Right lobe of liver (tissue), 4 donors: ENCODE measurements at regions not wholly inside any gene's neighbourhood (a gene's known extent, or its start where the extent isn't known, plus 50 kb on each side); places are given as distances from the start of the nearest gene placed in this dataset.

Experiments used
- POLR2A ChIP-seq: fragments of 450-650 bp; IDR thresholded peaks from one replicate; pipeline ENCODE4 v1.6.1; 2017; ENCODE audit warnings: antibody characterized with exemption, mild to moderate bottlenecking
- TF ChIP-seq, protein P1 (sequence below), 4 donors: fragments of 200-600 bp in 3 of 4; fragments of 450-650 bp in 1 of 4; IDR thresholded peaks; one replicate each; pipeline versions ENCODE4 v1.5.1 to v1.8.0; 2016 to 2022; ENCODE audit warnings: antibody characterized with exemption in 4 of 4, mild to moderate bottlenecking in 2 of 4
- donor health status: DM: no; HTN: no; CAD: no.
- donor health status: DM: no; HTN: no; CAD: no.
- donor health status: DM: no; HTN: yes; CAD: no.

DNA sequence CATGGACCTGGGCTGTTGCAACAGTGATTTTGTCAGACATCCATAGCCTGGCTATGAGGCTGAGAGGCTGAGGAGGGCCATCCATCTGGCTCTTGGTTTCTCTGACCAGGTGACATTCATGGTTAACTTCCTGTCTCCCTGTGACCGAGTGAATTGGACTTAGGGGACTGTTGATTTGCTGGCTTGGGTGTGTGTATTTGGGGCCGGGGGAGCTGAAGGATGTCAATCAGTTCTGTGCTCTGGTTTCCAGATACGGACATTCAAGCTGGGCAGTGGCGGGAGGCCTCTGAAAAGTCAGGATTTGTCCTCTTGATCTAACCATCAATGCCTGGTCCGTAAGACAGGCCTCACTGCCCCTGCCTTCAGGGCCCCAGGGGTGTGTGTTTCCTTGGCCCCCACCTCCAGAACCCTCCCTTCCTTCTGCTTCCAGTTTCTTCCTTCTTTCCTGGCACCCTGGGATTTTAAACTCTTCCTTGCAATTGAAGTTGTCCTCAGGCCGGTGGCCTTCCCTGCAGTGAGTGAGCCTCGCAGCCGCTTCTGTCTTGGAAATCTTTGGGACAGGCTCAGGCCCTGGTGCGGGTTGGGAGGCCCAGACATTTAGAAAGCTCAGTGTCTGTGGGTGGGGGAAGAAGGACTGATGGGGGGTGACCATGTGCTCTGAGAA is 54.7 kb upstream of the HAAO start:
- TF ChIP-seq, protein P1, sequence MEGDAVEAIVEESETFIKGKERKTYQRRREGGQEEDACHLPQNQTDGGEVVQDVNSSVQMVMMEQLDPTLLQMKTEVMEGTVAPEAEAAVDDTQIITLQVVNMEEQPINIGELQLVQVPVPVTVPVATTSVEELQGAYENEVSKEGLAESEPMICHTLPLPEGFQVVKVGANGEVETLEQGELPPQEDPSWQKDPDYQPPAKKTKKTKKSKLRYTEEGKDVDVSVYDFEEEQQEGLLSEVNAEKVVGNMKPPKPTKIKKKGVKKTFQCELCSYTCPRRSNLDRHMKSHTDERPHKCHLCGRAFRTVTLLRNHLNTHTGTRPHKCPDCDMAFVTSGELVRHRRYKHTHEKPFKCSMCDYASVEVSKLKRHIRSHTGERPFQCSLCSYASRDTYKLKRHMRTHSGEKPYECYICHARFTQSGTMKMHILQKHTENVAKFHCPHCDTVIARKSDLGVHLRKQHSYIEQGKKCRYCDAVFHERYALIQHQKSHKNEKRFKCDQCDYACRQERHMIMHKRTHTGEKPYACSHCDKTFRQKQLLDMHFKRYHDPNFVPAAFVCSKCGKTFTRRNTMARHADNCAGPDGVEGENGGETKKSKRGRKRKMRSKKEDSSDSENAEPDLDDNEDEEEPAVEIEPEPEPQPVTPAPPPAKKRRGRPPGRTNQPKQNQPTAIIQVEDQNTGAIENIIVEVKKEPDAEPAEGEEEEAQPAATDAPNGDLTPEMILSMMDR (IDR thresholded peaks at IDR 0.05): no peak
- no peak for TF ChIP-seq POLR2A
